HepG2 (cell line): ENCODE measurements at regions not wholly inside any gene's neighbourhood (a gene's known extent, or its start where the extent isn't known, plus 50 kb on each side); places are given as distances from the start of the nearest gene placed in this dataset.

Source experiments
- ATAC-seq: fragments of 200-7000 bp; cut with Tn5 transposase; 3 replicates; pipeline ENCODE4 v1.9.1; 2020; ENCODE audit warnings: mild to moderate bottlenecking, moderate library complexity
- BruUV-seq: library from RNA; stranded (reverse); fragments of 400-500 nt; replicated peaks from 2 replicates; lab custom pipeline; 2021; lab: Mats Ljungman, UMichigan
- CTCF ChIA-PET: fragments of 300-600 bp; formaldehyde crosslinking; extraction: SDS; loops from one replicate; lab custom pipeline; 2021; ENCODE audit warnings: low total read pairs, inconsistent platforms, low intra/inter-chr PET ratio; lab: Yijun Ruan, JAX
- POLR2A ChIA-PET: fragments of 350-600 bp; sonication (Branson Sonifier 250); formaldehyde crosslinking; loops from one replicate; lab custom pipeline; 2020; ENCODE audit warnings: antibody characterized with exemption, inconsistent platforms; lab: Yijun Ruan, JAX
- DNase-seq: peaks from one replicate; pipeline ENCODE4 v3.0.0-alpha.2; 2015; ENCODE audit warnings: low spot score
- FAIRE-seq: peaks from 3 replicates; lab custom pipeline; 2011; peaks lifted over from hg19 to GRCh38; lab: Jason Lieb, UNC
- H2AFZ ChIP-seq: one replicate; pipeline ENCODE4 v1.6.1; 2011; ENCODE audit warnings: low read length, inconsistent platforms
- H3K27ac ChIP-seq: fragments of 300-600 bp; 3 replicates; pipeline ENCODE4 v1.8.0; 2011; ENCODE audit warnings: mixed run types, mild to moderate bottlenecking, mixed read lengths, low read length, inconsistent platforms; ENCODE audit not compliant: insufficient read depth; ENCODE audit errors: extremely low read length
- H3K27me3 ChIP-seq, 2 experiments: fragments of 200-600 bp in 1 of 2; 2 replicates in 1 of 2; 3 replicates in 1 of 2; pipeline versions ENCODE4 v1.6.0 to v1.8.0; 2011; ENCODE audit warnings: low read length in 2 of 2, mild to moderate bottlenecking in 2 of 2, moderate library complexity in 2 of 2, inconsistent platforms in 1 of 2; ENCODE audit not compliant: insufficient read depth in 2 of 2, control insufficient read depth in 1 of 2
- H3K36me3 ChIP-seq, 2 experiments: fragments of 200-600 bp in 1 of 2; replicated peaks in 1 of 2; 2 replicates in 1 of 2; 3 replicates in 1 of 2; pipeline versions ENCODE4 v1.5.1 to v1.8.0; 2011; ENCODE audit warnings: low read length in 2 of 2, inconsistent platforms in 1 of 2; ENCODE audit not compliant: insufficient read depth in 2 of 2, control insufficient read depth in 1 of 2
- H3K4me1 ChIP-seq: 2 replicates; pipeline ENCODE4 v1.5.1; 2012; ENCODE audit warnings: low read length, inconsistent platforms; ENCODE audit not compliant: insufficient read depth
- H3K4me2 ChIP-seq: 2 replicates; pipeline ENCODE4 v1.6.0; 2011; ENCODE audit warnings: low read depth, low read length, inconsistent platforms
- H3K4me3 ChIP-seq, 3 experiments: fragments of 200-600 bp in 1 of 3; sonication (generic), shearing (Covaris generic) in 1 of 3; replicated peaks in 1 of 3; 2 replicates each; pipeline ENCODE4 v1.5.1; 2011 to 2016; ENCODE audit warnings: low read length in 3 of 3, inconsistent platforms in 2 of 3, low read depth in 2 of 3, mild to moderate bottlenecking in 2 of 3, control low read depth in 1 of 3, mixed read lengths in 1 of 3; ENCODE audit not compliant: insufficient read depth in 1 of 3
- H3K79me2 ChIP-seq: one replicate; pipeline ENCODE4 v1.6.1; 2011; ENCODE audit warnings: low read length, inconsistent platforms; ENCODE audit not compliant: insufficient read depth
- H3K9ac ChIP-seq: 2 replicates; pipeline ENCODE4 v1.6.0; 2011; ENCODE audit warnings: mild to moderate bottlenecking, low read depth, low read length, inconsistent platforms; ENCODE audit not compliant: insufficient read depth
- H3K9me3 ChIP-seq: 2 replicates; pipeline ENCODE4 v1.5.1; 2012; ENCODE audit warnings: mild to moderate bottlenecking, low read length
- H4K20me1 ChIP-seq: 2 replicates; pipeline ENCODE4 v1.6.0; 2011; ENCODE audit warnings: inconsistent platforms, mild to moderate bottlenecking, low read length, moderate library complexity; ENCODE audit not compliant: insufficient read depth
- ATAD3A ChIP-seq: sonication (generic); formaldehyde crosslinking; IDR thresholded peaks from 2 replicates; pipeline ENCODE4 v1.4.0; 2020; ENCODE audit warnings: missing genetic modification reagents
- ATF7 ChIP-seq, 2 experiments: fragments of 450-650 bp in 1 of 2; sonication (generic) in 1 of 2; formaldehyde crosslinking in 1 of 2; IDR thresholded peaks; 2 replicates each; pipeline versions ENCODE4 v1.4.0 to v1.6.1; 2016 to 2020; ENCODE audit warnings: antibody characterized with exemption in 1 of 2, mild to moderate bottlenecking in 1 of 2, missing genetic modification reagents in 1 of 2
- CEBPB ChIP-seq: IDR thresholded peaks from 2 replicates; pipeline ENCODE4 v1.6.1; 2011; ENCODE audit warnings: low read depth, low read length, improper control_type of control experiment, borderline replicate concordance
- HNRNPL ChIP-seq: fragments of 200-400 bp; formaldehyde crosslinking; IDR thresholded peaks from 2 replicates; pipeline ENCODE4 v1.6.1; 2017; ENCODE audit warnings: mild to moderate bottlenecking, low read depth, low read length
- JDP2 ChIP-seq: sonication (generic); formaldehyde crosslinking; IDR thresholded peaks from 2 replicates; pipeline ENCODE4 v1.8.1; 2022; ENCODE audit warnings: missing genetic modification reagents, borderline replicate concordance
- NFE2L2 ChIP-seq: fragments of 150-350 bp; IDR thresholded peaks from 2 replicates; pipeline ENCODE4 v1.6.1; 2014; ENCODE audit warnings: low read length
- NFRKB ChIP-seq: fragments of 450-650 bp; IDR thresholded peaks from 2 replicates; pipeline ENCODE4 v1.6.1; 2017
- SRSF9 ChIP-seq: fragments of 200-400 bp; formaldehyde crosslinking; IDR thresholded peaks from 2 replicates; pipeline ENCODE4 v1.6.1; 2018; ENCODE audit warnings: borderline replicate concordance, mild to moderate bottlenecking, low read depth, low read length; ENCODE audit not compliant: insufficient read depth, poor library complexity, severe bottlenecking
- TCF7L2 ChIP-seq: IDR thresholded peaks from 2 replicates; pipeline ENCODE4 v1.6.1; 2011; ENCODE audit warnings: mild to moderate bottlenecking, low read depth, low read length, moderate library complexity
- XBP1 ChIP-seq: sonication (generic); formaldehyde crosslinking; IDR thresholded peaks from 2 replicates; pipeline ENCODE4 v1.5.0; 2020; ENCODE audit warnings: missing genetic modification reagents
- ZBTB42 ChIP-seq: sonication (generic); formaldehyde crosslinking; IDR thresholded peaks from 2 replicates; pipeline ENCODE4 v1.5.0; 2020; ENCODE audit warnings: mild to moderate bottlenecking, missing genetic modification reagents
- ZNF337 ChIP-seq: sonication (generic); formaldehyde crosslinking; IDR thresholded peaks from 2 replicates; pipeline ENCODE4 v1.5.1; 2020; ENCODE audit warnings: missing genetic modification reagents, low read depth, mild to moderate bottlenecking, borderline replicate concordance
- ZNF878 ChIP-seq: sonication (generic); formaldehyde crosslinking; IDR thresholded peaks from 2 replicates; pipeline ENCODE4 v1.8.1; 2023; ENCODE audit warnings: mild to moderate bottlenecking, missing genetic modification reagents, moderate library complexity
- ZNF879 ChIP-seq: sonication (generic); formaldehyde crosslinking; IDR thresholded peaks from 2 replicates; pipeline ENCODE4 v1.8.1; 2023; ENCODE audit warnings: missing genetic modification reagents
- WGBS: methylation state at CpG from one replicate; pipeline ENCODE4 v1.1.6; 2017; ENCODE audit warnings: low lambda C conversion rate; 5-methylcytosine and 5-hydroxymethylcytosine counted together
- in situ Hi-C: cut with HindIII; loops from 2 replicates; pipeline ENCODE4 v1.10.0; 2017; ENCODE audit warnings: low pct_unique_long_range_greater_than_20kb; ENCODE audit not compliant: extremely low pct_ligation_motif_present
- intact Hi-C: fragments of 100-400 bp; cut with micrococcal nuclease; formaldehyde crosslinking; loops from one replicate; pipeline ENCODE4 v1.10.0; 2022; ENCODE audit not compliant: unreplicated experiment
- TF ChIP-seq, protein P1 (sequence below): sonication (generic); formaldehyde crosslinking; IDR thresholded peaks from 2 replicates; pipeline ENCODE4; 2020; ENCODE audit warnings: missing genetic modification reagents, mild to moderate bottlenecking, borderline replicate concordance
- TF ChIP-seq, protein P2 (sequence below): sonication (generic); formaldehyde crosslinking; IDR thresholded peaks from 2 replicates; pipeline ENCODE4 v1.9.0; 2021; ENCODE audit warnings: missing genetic modification reagents, mild to moderate bottlenecking, borderline replicate concordance

GRCh38 chr15:89406218-89406939 lies 71.8 kb upstream of the POLG start:
- H3K4me1 ChIP-seq, result no peaks in the 10 kb centered on the region
- ATAC-seq (no peak), DNase-seq (no peak), FAIRE-seq (no peak)
- no peaks in the 10 kb centered on the region for H3K36me3 ChIP-seq
- intact Hi-C loops (no loop called here), in situ Hi-C loops (no loop called here)
- H3K27ac ChIP-seq, result no peak overlapping the region
- ChIA-PET CTCF (no interaction called here), POLR2A (no interaction called here)
- no TSS peak for BruUV-seq
- no peak overlapping the region for H3K9ac ChIP-seq
- H3K4me3 ChIP-seq, result peak overlapping the region in 1 of 3 experiments; percentile 16; a peak in 1 of 6 replicates
- H2AFZ ChIP-seq, result no peak overlapping the region
- TF ChIP-seq SRSF9 (no peak), ATAD3A (CRISPR knock-in tag) (no peak), NFRKB (no peak), HNRNPL (no peak), ATF7 (IDR thresholded peaks at IDR 0.05) (no peak), ATF7 (CRISPR knock-in tag; IDR thresholded peaks at IDR 0.05) (no peak), ZNF878 (no peak), TCF7L2 (no peak), ZBTB42 (CRISPR knock-in tag) (no peak), JDP2 (CRISPR knock-in tag) (no peak)
- peaks cover 7 to 91% of the 10 kb centered on the region in 2 experiments for H3K27me3 ChIP-seq
- 19% methylated on average over 41 of the region's 45 CpGs for WGBS
- H3K4me2 ChIP-seq, result 0 out of 2 replicates have a peak overlapping the region, but pooled peaks have one; percentile 23
- no peaks in the 10 kb centered on the region for H3K9me3 ChIP-seq
- H3K79me2 ChIP-seq, result no peaks in the 10 kb centered on the region
- no peaks in the 10 kb centered on the region for H4K20me1 ChIP-seq

DNA sequence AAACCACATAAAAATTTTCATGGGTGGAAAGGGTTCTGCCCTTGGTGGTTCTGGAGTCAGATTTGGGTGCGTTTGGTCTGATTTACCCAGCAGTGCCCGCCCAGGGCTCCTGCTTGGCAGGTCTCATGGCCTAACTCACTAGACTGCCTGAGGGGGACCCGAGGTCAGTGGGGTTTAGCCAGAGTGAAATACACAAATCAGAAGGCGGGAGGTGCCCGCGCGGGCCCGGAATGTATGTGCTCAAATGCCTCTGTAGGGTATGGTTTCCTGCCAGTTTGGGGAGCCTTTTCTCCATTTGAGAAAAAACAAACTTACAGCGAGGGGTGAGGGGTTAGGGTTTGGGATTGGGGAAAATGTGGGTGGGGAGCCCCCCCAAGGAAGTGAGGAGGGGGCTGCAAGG lies 70.9 kb upstream of the POLG start:
- no peak overlapping the region for H3K4me3 ChIP-seq
- in situ Hi-C loops (no loop called here), intact Hi-C loops (no loop called here)
- ChIA-PET CTCF (no interaction called here), POLR2A (no interaction called here)
- no peak for ATAC-seq
- H3K9ac ChIP-seq, result no peak overlapping the region
- H3K27me3 ChIP-seq, result peaks cover 7 to 95% of the 10 kb centered on the region in 2 experiments
- no peak for FAIRE-seq
- BruUV-seq, result no TSS peak
- no peak overlapping the region for H3K4me2 ChIP-seq
- H3K36me3 ChIP-seq, result no peaks in the 10 kb centered on the region
- WGBS, result 15% methylated on average over 8 of the region's 9 CpGs
- no peak overlapping the region for H3K27ac ChIP-seq
- no peaks in the 10 kb centered on the region for H3K4me1 ChIP-seq
- no peaks in the 10 kb centered on the region for H3K9me3 ChIP-seq
- H2AFZ ChIP-seq, result no peak overlapping the region
- no peak for DNase-seq
- H4K20me1 ChIP-seq, result no peaks in the 10 kb centered on the region
- no peaks in the 10 kb centered on the region for H3K79me2 ChIP-seq
- TF ChIP-seq XBP1 (CRISPR knock-in tag) (no peak), NFE2L2 (no peak), CEBPB (no peak), ZNF879 (no peak), ZNF337 (CRISPR knock-in tag) (no peak)
- TF ChIP-seq, protein P1, sequence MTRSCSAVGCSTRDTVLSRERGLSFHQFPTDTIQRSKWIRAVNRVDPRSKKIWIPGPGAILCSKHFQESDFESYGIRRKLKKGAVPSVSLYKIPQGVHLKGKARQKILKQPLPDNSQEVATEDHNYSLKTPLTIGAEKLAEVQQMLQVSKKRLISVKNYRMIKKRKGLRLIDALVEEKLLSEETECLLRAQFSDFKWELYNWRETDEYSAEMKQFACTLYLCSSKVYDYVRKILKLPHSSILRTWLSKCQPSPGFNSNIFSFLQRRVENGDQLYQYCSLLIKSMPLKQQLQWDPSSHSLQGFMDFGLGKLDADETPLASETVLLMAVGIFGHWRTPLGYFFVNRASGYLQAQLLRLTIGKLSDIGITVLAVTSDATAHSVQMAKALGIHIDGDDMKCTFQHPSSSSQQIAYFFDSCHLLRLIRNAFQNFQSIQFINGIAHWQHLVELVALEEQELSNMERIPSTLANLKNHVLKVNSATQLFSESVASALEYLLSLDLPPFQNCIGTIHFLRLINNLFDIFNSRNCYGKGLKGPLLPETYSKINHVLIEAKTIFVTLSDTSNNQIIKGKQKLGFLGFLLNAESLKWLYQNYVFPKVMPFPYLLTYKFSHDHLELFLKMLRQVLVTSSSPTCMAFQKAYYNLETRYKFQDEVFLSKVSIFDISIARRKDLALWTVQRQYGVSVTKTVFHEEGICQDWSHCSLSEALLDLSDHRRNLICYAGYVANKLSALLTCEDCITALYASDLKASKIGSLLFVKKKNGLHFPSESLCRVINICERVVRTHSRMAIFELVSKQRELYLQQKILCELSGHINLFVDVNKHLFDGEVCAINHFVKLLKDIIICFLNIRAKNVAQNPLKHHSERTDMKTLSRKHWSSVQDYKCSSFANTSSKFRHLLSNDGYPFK (CRISPR knock-in tag), result no peak
- TF ChIP-seq, protein P2, sequence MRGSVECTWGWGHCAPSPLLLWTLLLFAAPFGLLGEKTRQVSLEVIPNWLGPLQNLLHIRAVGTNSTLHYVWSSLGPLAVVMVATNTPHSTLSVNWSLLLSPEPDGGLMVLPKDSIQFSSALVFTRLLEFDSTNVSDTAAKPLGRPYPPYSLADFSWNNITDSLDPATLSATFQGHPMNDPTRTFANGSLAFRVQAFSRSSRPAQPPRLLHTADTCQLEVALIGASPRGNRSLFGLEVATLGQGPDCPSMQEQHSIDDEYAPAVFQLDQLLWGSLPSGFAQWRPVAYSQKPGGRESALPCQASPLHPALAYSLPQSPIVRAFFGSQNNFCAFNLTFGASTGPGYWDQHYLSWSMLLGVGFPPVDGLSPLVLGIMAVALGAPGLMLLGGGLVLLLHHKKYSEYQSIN, result no peak
